ENCODE measurements at regions not wholly inside any gene's neighbourhood (a gene's known extent, or its start where the extent isn't known, plus 50 kb on each side); places are given as distances from the start of the nearest gene placed in this dataset.

GRCh38 chr6:16894301-16894700 lies 133.0 kb upstream of the ATXN1 start:
- TF ChIP-seq CTCF (IDR thresholded peaks at IDR 0.05) (no peak), POLR2A (IDR thresholded peaks at IDR 0.05) (no peak)

All from testis (tissue), 2 donors.